Upper lobe of left lung (tissue), 6 donors: ENCODE measurements at regions not wholly inside any gene's neighbourhood (a gene's known extent, or its start where the extent isn't known, plus 50 kb on each side); places are given as distances from the start of the nearest gene placed in this dataset.

Source experiments
- ATAC-seq, 2 donors: fragments of 200-7000 bp; cut with Tn5 transposase; one replicate each; pipeline ENCODE4 v1.9.1; 2022; ENCODE audit warnings: mild to moderate bottlenecking in 2 of 2, moderate library complexity in 2 of 2; ENCODE audit not compliant: low FRiP score in 2 of 2
- DNase-seq, 2 donors: peaks; one replicate each; pipeline ENCODE4 v3.0.0-alpha.2; 2019 to 2020
- H3K27ac ChIP-seq, 4 donors: fragments of 200-600 bp; sonication (generic); one replicate each; pipeline ENCODE4 v1.5.1; 2016 to 2019
- H3K27me3 ChIP-seq, 4 donors: fragments of 200-600 bp; sonication (generic); one replicate each; pipeline ENCODE4 v1.5.1; 2017 to 2019
- H3K36me3 ChIP-seq, 4 donors: fragments of 200-600 bp; sonication (generic); one replicate each; pipeline ENCODE4 v1.5.1; 2016 to 2019
- H3K4me1 ChIP-seq, 4 donors: fragments of 200-600 bp; sonication (generic); one replicate each; pipeline ENCODE4 v1.5.1; 2018 to 2019
- H3K4me3 ChIP-seq, 4 donors: fragments of 200-600 bp; sonication (generic); one replicate each; pipeline ENCODE4 v1.5.1; 2017 to 2019; ENCODE audit warnings: mild to moderate bottlenecking in 2 of 4, moderate library complexity in 1 of 4
- H3K9me3 ChIP-seq, 4 donors: fragments of 200-600 bp; sonication (generic); one replicate each; pipeline ENCODE4 v1.5.1; 2018 to 2019
- CTCF ChIP-seq, 6 experiments: fragments of 450-650 bp in 4 of 6; fragments of 200-600 bp in 2 of 6; sonication (generic) in 2 of 6; IDR thresholded peaks; one replicate each; pipeline ENCODE4 v1.5.1; 2016 to 2019; ENCODE audit warnings: antibody characterized with exemption in 6 of 6
- EP300 ChIP-seq, 4 donors: sonication (generic); formaldehyde crosslinking; IDR thresholded peaks; one replicate each; pipeline ENCODE4 v1.5.1; 2017; ENCODE audit warnings: antibody characterized with exemption in 4 of 4, control low read depth in 2 of 4
- POLR2A ChIP-seq, 4 donors: fragments of 450-650 bp; IDR thresholded peaks; one replicate each; pipeline ENCODE4 v1.5.1; 2016 to 2017; ENCODE audit warnings: antibody characterized with exemption in 4 of 4, mild to moderate bottlenecking in 2 of 4
- POLR2AphosphoS5 ChIP-seq, 2 donors: sonication (generic); formaldehyde crosslinking; IDR thresholded peaks; one replicate each; pipeline ENCODE4 v1.5.1; 2017; ENCODE audit warnings: antibody characterized with exemption in 2 of 2
- WGBS, 2 donors: methylation state at CpG; one replicate each; pipeline ENCODE4 v1.1.5; 2017 to 2018; 5-methylcytosine and 5-hydroxymethylcytosine counted together
- donor health status: DM: no; HTN: no; CAD: no; lungs with moderate emphysema.
- donor health status: DM: no; HTN: yes; CAD: no; lungs with severe emphysema.

- WGBS, 2 donors: 55 to 61% methylated on average over 7 to 8 of the region's 8 CpGs
- Histone ChIP-seq H3K9me3 (no peaks in the 10 kb centered on the region), H3K4me1 (peaks cover 5 to 16% (median 8%) of the 10 kb centered on the region in 4 donors), H3K36me3 (no peaks in the 10 kb centered on the region), H3K4me3 (no peak overlapping the region), H3K27ac (peak overlapping the region in 1 of 4 donors; percentile 48), H3K27me3 (no peaks in the 10 kb centered on the region)
- TF ChIP-seq POLR2AphosphoS5 (IDR thresholded peaks at IDR 0.05): no peak
- no peak for TF ChIP-seq CTCF (IDR thresholded peaks at IDR 0.05)
- TF ChIP-seq POLR2A (IDR thresholded peaks at IDR 0.05): peak in 1 of 4 donors; percentile 7
- peak in 1 of 4 donors; percentile 16 for TF ChIP-seq EP300 (IDR thresholded peaks at IDR 0.05)
- peak in 1 of 2 donors; percentile 43 for DNase-seq
- ATAC-seq: peak in 1 of 2 donors; percentile 71
Measured at GRCh38 chr2:235168174-235168979, 216.6 kb downstream of the SH3BP4 start.

GRCh38 chr2:235170016-235170415 lies 218.2 kb downstream of the SH3BP4 start:
- no peak for ATAC-seq
- no peak overlapping the region for H3K4me3 ChIP-seq

GRCh38 chr2:235170536-235171521 lies 219.0 kb downstream of the SH3BP4 start:
- DNase-seq: no peak
- no peak overlapping the region for H3K27ac ChIP-seq
- TF ChIP-seq CTCF (IDR thresholded peaks at IDR 0.05) (peak in 1 of 6 experiments; percentile 29), EP300 (IDR thresholded peaks at IDR 0.05) (no peak), POLR2A (IDR thresholded peaks at IDR 0.05) (no peak)
- ATAC-seq: peak in 1 of 2 donors; percentile 60
- H3K9me3 ChIP-seq: no peaks in the 10 kb centered on the region
- no peak overlapping the region for H3K4me3 ChIP-seq
- no peaks in the 10 kb centered on the region for H3K27me3 ChIP-seq
- WGBS, 2 donors: 38 to 64% methylated on average over 8 of the region's 8 CpGs
- peaks cover 5 to 16% (median 8%) of the 10 kb centered on the region in 4 donors for H3K4me1 ChIP-seq
- no peaks in the 10 kb centered on the region for H3K36me3 ChIP-seq

More at GRCh38 chr2:235170016-235170415, 218.2 kb downstream of the SH3BP4 start:
- no peaks in the 10 kb centered on the region for H3K27me3 ChIP-seq
- H3K36me3 ChIP-seq: no peaks in the 10 kb centered on the region
- DNase-seq: no peak
- peaks cover 5 to 16% (median 8%) of the 10 kb centered on the region in 4 donors for H3K4me1 ChIP-seq
- WGBS, 2 donors: 67 to 85% methylated on average over 3 of the region's 3 CpGs
- no peaks in the 10 kb centered on the region for H3K9me3 ChIP-seq
- no peak for TF ChIP-seq EP300 (IDR thresholded peaks at IDR 0.05)
- TF ChIP-seq POLR2A (IDR thresholded peaks at IDR 0.05): no peak
- no peak for TF ChIP-seq CTCF (IDR thresholded peaks at IDR 0.05)
- no peak for TF ChIP-seq POLR2AphosphoS5 (IDR thresholded peaks at IDR 0.05)
- H3K27ac ChIP-seq: no peak overlapping the region

- DNase-seq (no peak), ATAC-seq (peak in 1 of 2 donors; percentile 34)
- Histone ChIP-seq H3K9me3 (no peaks in the 10 kb centered on the region), H3K36me3 (no peaks in the 10 kb centered on the region), H3K27ac (no peak overlapping the region), H3K4me1 (peaks cover 5 to 16% (median 8%) of the 10 kb centered on the region in 4 donors), H3K4me3 (no peak overlapping the region), H3K27me3 (no peaks in the 10 kb centered on the region)
- TF ChIP-seq POLR2AphosphoS5 (IDR thresholded peaks at IDR 0.05): no peak
- TF ChIP-seq CTCF (IDR thresholded peaks at IDR 0.05): no peak
- no peak for TF ChIP-seq POLR2A (IDR thresholded peaks at IDR 0.05)
- TF ChIP-seq EP300 (IDR thresholded peaks at IDR 0.05): no peak
- 36 to 48% methylated on average over 4 of the region's 4 CpGs for WGBS, 2 donors
Measured at GRCh38 chr2:235171550-235172031, 219.8 kb downstream of the SH3BP4 start.
